Activated naive CD4-positive, alpha-beta T cell treated with anti-CD3 and anti-CD28 coated beads for 36 hours (primary cell): ENCODE measurements at regions not wholly inside any gene's neighbourhood (a gene's known extent, or its start where the extent isn't known, plus 50 kb on each side); places are given as distances from the start of the nearest gene placed in this dataset.

Experiments
- CTCF ChIA-PET: fragments of 350-600 bp; sonication (Branson Sonifier 250); formaldehyde crosslinking; loops from one replicate; lab custom pipeline; 2021; ENCODE audit warnings: antibody characterized with exemption; lab: Charles Lee
- DNase-seq: peaks from one replicate; pipeline ENCODE4 v3.0.0-alpha.2; 2020
- H3K27ac Mint-ChIP-seq: one replicate; pipeline ENCODE4 v1.8.0; 2021; ENCODE audit warnings: mild to moderate bottlenecking, mixed read lengths
- H3K27me3 Mint-ChIP-seq: one replicate; pipeline ENCODE4 v1.8.0; 2021; ENCODE audit warnings: low read depth, mixed read lengths
- H3K36me3 Mint-ChIP-seq: one replicate; pipeline ENCODE4 v1.8.0; 2021; ENCODE audit warnings: low read depth, mixed read lengths
- H3K4me1 Mint-ChIP-seq: one replicate; pipeline ENCODE4 v1.8.0; 2021; ENCODE audit warnings: low read depth, mixed read lengths
- H3K4me3 Mint-ChIP-seq: one replicate; pipeline ENCODE4 v1.8.0; 2021; ENCODE audit warnings: mild to moderate bottlenecking, moderate library complexity, mixed read lengths
- H3K9me3 Mint-ChIP-seq: one replicate; pipeline ENCODE4 v1.8.0; 2021; ENCODE audit warnings: mixed read lengths
- intact Hi-C: fragments of 100-400 bp; cut with micrococcal nuclease; formaldehyde crosslinking; loops from one replicate; pipeline ENCODE4 v1.15.1; 2023

DNA sequence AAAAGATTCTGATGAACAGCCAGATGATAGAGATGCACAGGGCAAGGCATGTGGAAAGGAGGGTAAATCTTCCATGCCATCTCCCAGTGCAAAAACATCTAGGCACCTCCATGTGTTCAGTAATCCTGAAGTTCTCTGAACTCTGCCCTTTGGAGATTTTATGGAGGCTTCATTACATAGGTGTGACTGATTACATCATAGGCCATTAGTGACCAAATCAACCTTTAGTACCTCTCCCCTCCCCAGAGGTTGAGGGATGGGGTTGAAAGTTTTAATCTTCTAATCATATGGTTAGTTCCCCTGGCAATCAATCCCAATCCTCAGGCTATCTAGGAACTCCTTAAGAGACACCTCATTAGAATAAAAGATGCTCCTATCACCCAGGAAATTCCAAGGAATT, 2190.2 kb upstream of the PIK3C3 start:
- no peak for DNase-seq
- Mint-ChIP-seq H3K27me3 (no peaks in the 10 kb centered on the region), H3K36me3 (no peaks in the 10 kb centered on the region), H3K4me1 (no peaks in the 10 kb centered on the region), H3K4me3 (no peak overlapping the region), H3K27ac (no peak overlapping the region), H3K9me3 (no peaks in the 10 kb centered on the region)
- CTCF ChIA-PET, result no interaction called here
- intact Hi-C loops, result no loop called here

GRCh38 chr18:39761273-39761672, 2193.8 kb upstream of the PIK3C3 start:
- Mint-ChIP-seq H3K27me3 (no peaks in the 10 kb centered on the region), H3K9me3 (peaks cover 7% of the 10 kb centered on the region), H3K27ac (no peak overlapping the region), H3K4me3 (no peak overlapping the region), H3K4me1 (no peaks in the 10 kb centered on the region), H3K36me3 (no peaks in the 10 kb centered on the region)
- DNase-seq, result no peak
- CTCF ChIA-PET, result no interaction called here
- intact Hi-C loops, result no loop called here

- Mint-ChIP-seq H3K27ac (no peak overlapping the region), H3K4me3 (no peak overlapping the region), H3K9me3 (peaks cover 10% of the 10 kb centered on the region), H3K4me1 (no peaks in the 10 kb centered on the region), H3K27me3 (no peaks in the 10 kb centered on the region), H3K36me3 (no peaks in the 10 kb centered on the region)
- CTCF ChIA-PET, result no interaction called here
- no peak for DNase-seq
- intact Hi-C loops, result no loop called here
Observed at GRCh38 chr18:39759926-39760325, 2194.3 kb upstream of the CELF4 start.

GRCh38 chr18:39753178-39753577, 2187.6 kb upstream of the CELF4 start:
- Mint-ChIP-seq H3K27ac (no peak overlapping the region), H3K9me3 (peaks cover 14% of the 10 kb centered on the region), H3K36me3 (no peaks in the 10 kb centered on the region), H3K27me3 (no peaks in the 10 kb centered on the region), H3K4me1 (no peaks in the 10 kb centered on the region), H3K4me3 (no peak overlapping the region)
- DNase-seq, result no peak
- CTCF ChIA-PET, result no interaction called here
- intact Hi-C loops, result no loop called here

- no peaks in the 10 kb centered on the region for H3K27me3 Mint-ChIP-seq
- H3K4me1 Mint-ChIP-seq, result no peaks in the 10 kb centered on the region
- no peaks in the 10 kb centered on the region for H3K36me3 Mint-ChIP-seq
- intact Hi-C loops, result no loop called here
- no peak overlapping the region for H3K4me3 Mint-ChIP-seq
- CTCF ChIA-PET, result no interaction called here
- no peak for DNase-seq
- peaks cover 15% of the 10 kb centered on the region for H3K9me3 Mint-ChIP-seq
- H3K27ac Mint-ChIP-seq, result no peak overlapping the region
Observed at GRCh38 chr18:39752351-39752750, 2186.8 kb upstream of the CELF4 start.

DNA sequence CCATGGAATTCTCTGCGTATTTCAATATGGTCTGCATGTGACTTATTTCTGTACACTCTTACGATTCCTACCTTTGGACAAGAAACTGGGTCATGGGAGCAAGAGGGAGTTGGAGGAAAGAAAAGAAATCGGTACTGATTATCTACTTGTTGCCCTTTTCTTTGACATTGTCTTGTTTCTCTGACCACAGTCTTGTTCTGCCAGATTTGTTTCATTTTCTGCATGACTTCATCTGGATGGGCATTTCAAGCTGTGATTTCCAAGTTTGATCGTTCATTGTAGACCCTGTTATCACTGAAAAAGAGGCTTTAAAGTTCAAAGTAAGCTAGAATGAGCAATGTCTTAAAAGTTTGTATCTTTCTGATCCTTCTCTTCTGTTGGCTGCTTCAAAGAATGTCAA, 2186.3 kb upstream of the CELF4 start:
- intact Hi-C loops, result no loop called here
- H3K36me3 Mint-ChIP-seq, result no peaks in the 10 kb centered on the region
- no peak overlapping the region for H3K27ac Mint-ChIP-seq
- H3K4me3 Mint-ChIP-seq, result no peak overlapping the region
- CTCF ChIA-PET, result no interaction called here
- DNase-seq, result no peak
- H3K9me3 Mint-ChIP-seq, result peaks cover 14% of the 10 kb centered on the region
- no peaks in the 10 kb centered on the region for H3K4me1 Mint-ChIP-seq
- no peaks in the 10 kb centered on the region for H3K27me3 Mint-ChIP-seq

DNA sequence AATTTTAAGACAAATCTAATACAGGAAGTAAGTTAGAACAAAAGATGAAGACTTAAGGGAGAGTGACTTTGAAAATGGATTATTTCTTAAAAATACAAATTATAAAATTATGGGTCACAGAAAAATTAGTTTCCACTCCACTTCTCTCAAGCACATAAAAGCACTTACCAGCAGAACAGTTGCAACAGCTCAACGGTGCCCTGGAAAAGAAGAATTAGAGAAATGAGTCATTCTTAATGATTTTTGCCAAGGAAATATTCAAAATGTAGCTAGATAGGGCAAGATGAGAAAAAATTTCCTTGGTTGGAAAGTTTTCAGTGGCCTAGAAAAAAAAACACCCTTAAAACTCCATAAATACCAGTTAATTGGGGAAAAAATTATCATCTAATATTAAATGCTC, 2185.6 kb upstream of the CELF4 start:
- no peak for DNase-seq
- CTCF ChIA-PET, result no interaction called here
- H3K4me1 Mint-ChIP-seq, result no peaks in the 10 kb centered on the region

DNA sequence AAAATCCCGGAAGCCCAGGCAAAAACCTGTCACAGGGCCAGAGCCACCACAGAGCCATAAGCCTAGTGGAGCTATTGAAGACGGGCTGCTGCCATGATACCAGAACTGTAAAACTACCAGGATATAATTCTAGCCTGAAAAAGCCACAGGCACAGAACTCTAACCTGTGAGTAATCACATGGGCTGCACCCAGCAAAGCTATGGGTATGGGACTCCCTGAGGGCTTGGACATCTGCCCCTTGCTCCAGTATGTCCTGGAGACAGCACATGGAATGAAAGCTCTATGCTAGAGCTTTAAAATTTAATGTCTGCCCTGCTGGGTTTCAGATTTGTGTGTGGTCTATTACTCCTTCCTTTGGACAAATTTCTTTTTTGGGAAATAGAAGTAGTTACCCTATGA, 2183.6 kb upstream of the CELF4 start:
- H3K4me1 Mint-ChIP-seq, result no peaks in the 10 kb centered on the region
- CTCF ChIA-PET, result no interaction called here
- H3K4me3 Mint-ChIP-seq, result no peak overlapping the region
- H3K27me3 Mint-ChIP-seq, result no peaks in the 10 kb centered on the region
- intact Hi-C loops, result no loop called here
- no peak overlapping the region for H3K27ac Mint-ChIP-seq
- no peak for DNase-seq
- peaks cover 7% of the 10 kb centered on the region for H3K9me3 Mint-ChIP-seq
- H3K36me3 Mint-ChIP-seq, result no peaks in the 10 kb centered on the region

More for the DNA sequence above, 2185.6 kb upstream of the CELF4 start:
- H3K27ac Mint-ChIP-seq, result no peak overlapping the region
- H3K4me3 Mint-ChIP-seq, result no peak overlapping the region
- no peaks in the 10 kb centered on the region for H3K27me3 Mint-ChIP-seq
- intact Hi-C loops, result no loop called here
- H3K36me3 Mint-ChIP-seq, result no peaks in the 10 kb centered on the region
- H3K9me3 Mint-ChIP-seq, result peaks cover 11% of the 10 kb centered on the region

DNA sequence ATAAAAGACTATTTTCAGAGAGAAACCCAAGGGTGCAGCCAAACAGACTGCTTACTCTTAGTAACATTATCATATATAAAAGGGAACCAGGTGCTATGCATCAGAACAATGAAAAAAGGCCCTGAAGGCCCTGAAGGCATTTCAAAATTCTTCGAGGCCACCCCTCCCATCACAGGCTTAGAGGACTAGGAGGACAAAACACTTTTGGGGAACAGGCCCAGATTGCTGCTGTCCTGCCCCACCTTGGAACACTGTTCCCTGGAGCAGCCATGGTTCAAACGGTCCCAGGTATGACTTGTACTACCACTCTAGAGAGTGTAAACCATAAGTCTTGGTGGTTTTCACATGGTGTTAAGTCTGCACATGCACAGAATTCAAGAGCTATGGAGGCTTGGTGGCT, 2183.1 kb upstream of the CELF4 start:
- no peaks in the 10 kb centered on the region for H3K36me3 Mint-ChIP-seq
- no peak overlapping the region for H3K4me3 Mint-ChIP-seq
- no peak for DNase-seq
- intact Hi-C loops, result no loop called here
- CTCF ChIA-PET, result no interaction called here
- peaks cover 4% of the 10 kb centered on the region for H3K9me3 Mint-ChIP-seq
- no peak overlapping the region for H3K27ac Mint-ChIP-seq
- no peaks in the 10 kb centered on the region for H3K4me1 Mint-ChIP-seq
- H3K27me3 Mint-ChIP-seq, result no peaks in the 10 kb centered on the region

GRCh38 chr18:39746201-39746600, 2180.6 kb upstream of the CELF4 start:
- Mint-ChIP-seq H3K36me3 (no peaks in the 10 kb centered on the region), H3K4me1 (no peaks in the 10 kb centered on the region), H3K27ac (no peak overlapping the region), H3K27me3 (no peaks in the 10 kb centered on the region), H3K4me3 (no peak overlapping the region), H3K9me3 (peaks cover 4% of the 10 kb centered on the region)
- CTCF ChIA-PET, result no interaction called here
- intact Hi-C loops, result no loop called here
- no peak for DNase-seq

- intact Hi-C loops, result no loop called here
- Mint-ChIP-seq H3K9me3 (peaks cover 6% of the 10 kb centered on the region), H3K27me3 (no peaks in the 10 kb centered on the region), H3K27ac (no peak overlapping the region), H3K4me3 (no peak overlapping the region), H3K4me1 (no peaks in the 10 kb centered on the region), H3K36me3 (no peaks in the 10 kb centered on the region)
- CTCF ChIA-PET, result no interaction called here
- DNase-seq, result no peak
Observed at GRCh38 chr18:39743463-39743862, 2177.9 kb upstream of the CELF4 start.

DNA sequence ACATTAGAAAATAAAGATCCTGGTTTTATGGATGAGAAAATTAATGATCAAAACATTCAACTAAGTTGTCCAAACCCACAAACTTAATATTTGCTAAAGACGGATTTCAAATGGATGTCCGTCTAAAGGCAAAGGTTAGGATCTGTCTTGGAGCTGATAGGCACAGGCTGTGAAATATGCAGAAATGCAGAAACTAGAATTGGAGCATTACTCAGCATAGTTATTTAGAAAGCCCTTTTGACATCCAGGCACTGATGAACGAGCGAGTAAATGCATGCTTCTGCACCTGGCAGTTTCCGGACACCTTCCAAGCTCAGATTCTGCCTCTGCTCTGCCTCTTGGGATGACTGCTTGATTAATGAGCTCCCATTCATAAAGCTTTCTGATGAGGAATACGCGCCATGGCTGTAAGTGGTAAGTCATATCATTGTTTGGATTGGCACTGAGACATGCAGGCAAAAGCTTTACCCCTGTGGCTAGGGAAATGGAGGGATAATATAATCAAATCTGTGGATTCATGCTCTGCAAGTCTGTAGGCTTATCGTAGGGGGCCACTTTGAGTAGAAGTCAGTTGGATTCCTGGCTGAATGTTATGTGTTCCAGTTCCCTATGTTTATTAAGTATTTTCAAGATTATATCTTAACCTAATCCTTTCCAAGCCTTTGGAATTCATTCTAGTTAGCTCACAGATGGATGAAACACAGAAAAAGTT, 2176.3 kb upstream of the CELF4 start:
- Mint-ChIP-seq H3K4me3 (no peak overlapping the region), H3K9me3 (peaks cover 2% of the 10 kb centered on the region), H3K27ac (no peak overlapping the region), H3K27me3 (no peaks in the 10 kb centered on the region), H3K36me3 (no peaks in the 10 kb centered on the region), H3K4me1 (no peaks in the 10 kb centered on the region)
- intact Hi-C loops, result no loop called here
- CTCF ChIA-PET, result no interaction called here
- DNase-seq, result no peak

DNA sequence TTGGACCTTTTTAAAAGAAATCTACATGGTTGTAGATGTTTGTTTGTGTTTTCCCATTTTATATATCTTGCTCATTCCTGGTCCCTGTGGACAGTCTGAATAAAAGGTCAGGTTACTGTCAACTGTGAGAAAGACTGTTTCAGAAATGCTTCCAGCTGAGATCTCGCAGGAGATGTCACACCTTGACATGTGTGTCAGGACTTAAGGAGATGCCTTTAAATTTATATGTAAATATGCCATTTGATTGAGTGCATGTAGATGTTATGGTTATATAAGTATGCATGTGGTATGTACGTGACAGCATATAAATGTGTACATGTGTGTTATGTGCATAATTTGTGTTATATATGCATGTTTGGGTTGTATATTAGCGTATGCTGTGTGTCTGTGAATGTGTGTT, 2172.3 kb upstream of the CELF4 start:
- no peak overlapping the region for H3K4me3 Mint-ChIP-seq
- no peaks in the 10 kb centered on the region for H3K36me3 Mint-ChIP-seq
- DNase-seq, result no peak
- H3K27ac Mint-ChIP-seq, result no peak overlapping the region
- intact Hi-C loops, result no loop called here
- H3K9me3 Mint-ChIP-seq, result peaks cover 4% of the 10 kb centered on the region
- no peaks in the 10 kb centered on the region for H3K27me3 Mint-ChIP-seq
- H3K4me1 Mint-ChIP-seq, result no peaks in the 10 kb centered on the region
- CTCF ChIA-PET, result no interaction called here
